HG02610 (cell line): ENCODE measurements at regions not wholly inside any gene's neighbourhood (a gene's known extent, or its start where the extent isn't known, plus 50 kb on each side); places are given as distances from the start of the nearest gene placed in this dataset.
"Not testable (repeated sequence)": the region's sequence is repeated elsewhere in the genome, so short reads cannot be mapped to it uniquely, and the experiment has no call there.

ENCODE experiments used
- ATAC-seq: cut with Tn5 transposase; IDR thresholded peaks from one replicate; pipeline ENCODE4 v1.9.1; 2021; ENCODE audit warnings: mild to moderate bottlenecking, moderate library complexity; ENCODE audit not compliant: unreplicated experiment

- no peak for ATAC-seq
These were observed 272.6 kb upstream of the NPSR1 start for GRCh38 chr7:34385384-34385783.

DNA sequence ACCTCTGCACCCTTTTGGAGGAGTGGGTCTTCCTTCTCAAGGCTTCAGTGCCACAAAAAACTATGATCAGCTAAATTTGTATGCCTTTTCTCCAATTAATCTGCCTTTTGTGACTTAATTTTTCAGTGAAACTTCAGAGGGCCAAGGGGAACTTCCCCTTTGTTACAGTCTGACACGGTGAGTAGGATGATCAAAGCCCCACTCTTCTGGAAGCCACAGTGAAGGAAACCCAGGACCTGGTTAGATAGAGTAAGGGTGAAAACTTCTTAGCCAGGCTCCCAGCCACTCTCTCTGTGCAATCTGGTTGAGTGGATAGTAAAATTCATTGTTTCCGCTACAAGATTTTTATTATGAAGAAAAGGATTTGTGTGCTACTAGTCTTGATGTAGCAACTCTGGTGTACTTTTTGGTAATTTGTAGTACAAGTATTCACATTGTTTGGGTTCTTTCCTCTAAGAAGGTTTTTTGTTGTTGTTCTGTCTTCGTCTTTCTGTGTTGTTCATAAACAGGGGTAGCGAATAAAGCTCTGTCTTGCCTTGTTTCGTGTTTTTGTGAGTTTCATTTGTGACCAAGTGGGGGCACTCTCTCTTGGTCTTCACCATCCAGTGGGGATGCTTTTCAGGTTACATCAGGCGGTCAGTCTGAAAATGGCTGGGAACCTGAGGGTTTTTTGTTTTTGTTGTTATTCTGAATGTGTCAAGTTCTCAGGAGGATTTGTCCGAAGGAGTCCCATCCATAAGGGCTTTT lies 268.5 kb upstream of the NPSR1 start:
- peak; percentile 51 for ATAC-seq

DNA sequence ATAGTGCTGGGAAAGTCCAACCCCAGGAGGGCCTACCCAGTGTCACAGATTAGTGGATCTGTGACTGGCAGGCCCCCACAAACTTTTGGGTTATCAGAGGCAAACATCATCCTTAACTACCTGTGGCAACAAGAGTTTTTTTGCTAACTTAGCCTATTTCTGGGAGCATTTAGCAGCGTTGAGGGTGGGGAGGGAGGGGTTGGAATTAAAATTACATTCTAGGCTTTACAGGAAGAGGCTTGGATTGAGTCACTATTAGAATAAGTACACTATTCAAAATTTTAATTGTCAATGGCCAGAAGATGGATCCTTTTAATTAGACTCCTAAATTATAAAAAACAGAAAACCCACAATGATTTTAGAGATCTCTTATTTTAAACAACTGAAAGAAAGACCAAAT lies 267.9 kb upstream of the NPSR1 start:
- no peak for ATAC-seq

DNA sequence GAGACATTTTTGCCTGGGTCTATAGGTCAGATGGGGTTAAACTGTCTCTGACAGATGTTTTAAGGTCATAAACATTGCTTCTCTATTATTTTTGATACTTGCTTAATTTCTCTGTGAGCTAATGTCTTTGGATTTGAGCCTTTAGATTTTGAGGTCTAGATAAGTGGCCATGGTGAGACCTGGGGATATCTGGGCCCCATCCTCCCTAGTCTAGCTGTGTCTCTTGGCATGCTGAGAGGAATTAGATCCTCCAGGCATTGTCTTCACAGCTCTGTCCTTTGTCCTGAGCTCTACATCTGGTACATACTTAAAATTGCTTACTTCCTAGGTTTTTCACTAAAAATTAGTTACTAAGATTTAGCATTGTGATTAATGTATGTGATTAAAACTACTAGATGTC lies 265.0 kb upstream of the NPSR1 start:
- ATAC-seq: no peak

- ATAC-seq: no peak
These were observed 261.5 kb upstream of the NPSR1 start for GRCh38 chr7:34396437-34397064.

GRCh38 chr7:34401776-34402175 lies 256.2 kb upstream of the NPSR1 start:
- no peak for ATAC-seq

DNA sequence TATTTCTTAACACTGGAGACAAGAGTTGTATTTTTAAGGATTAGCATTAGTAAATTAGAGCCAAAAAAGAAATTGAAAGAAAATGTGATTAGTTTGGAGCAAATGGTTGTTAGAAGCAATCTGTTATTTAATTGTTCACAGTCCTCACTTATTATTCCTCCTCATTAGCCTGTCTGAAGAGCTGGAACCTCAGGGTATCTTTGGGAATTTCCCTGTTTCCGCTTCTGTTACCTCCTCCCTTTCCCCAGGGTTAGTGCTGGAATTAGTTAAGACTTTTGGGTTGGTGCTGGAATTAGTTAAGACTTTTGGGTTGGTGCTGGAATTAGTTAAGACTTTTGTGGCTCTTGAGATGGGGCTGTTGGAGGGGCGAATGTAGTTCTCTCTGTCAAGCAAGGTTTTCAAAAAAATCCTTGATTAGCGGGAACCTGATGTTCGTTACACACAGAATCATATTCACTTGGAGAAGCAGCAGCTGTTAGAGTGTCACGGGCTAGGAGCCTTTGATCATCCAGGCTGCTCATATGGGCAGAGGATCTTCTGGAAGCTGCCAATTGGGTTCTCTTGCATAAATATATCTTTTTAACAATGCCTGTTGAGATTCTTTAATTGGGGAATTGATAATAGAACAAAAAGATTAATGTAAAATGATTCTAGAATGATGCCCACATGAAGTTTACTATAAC lies 251.0 kb upstream of the NPSR1 start:
- no peak for ATAC-seq

DNA sequence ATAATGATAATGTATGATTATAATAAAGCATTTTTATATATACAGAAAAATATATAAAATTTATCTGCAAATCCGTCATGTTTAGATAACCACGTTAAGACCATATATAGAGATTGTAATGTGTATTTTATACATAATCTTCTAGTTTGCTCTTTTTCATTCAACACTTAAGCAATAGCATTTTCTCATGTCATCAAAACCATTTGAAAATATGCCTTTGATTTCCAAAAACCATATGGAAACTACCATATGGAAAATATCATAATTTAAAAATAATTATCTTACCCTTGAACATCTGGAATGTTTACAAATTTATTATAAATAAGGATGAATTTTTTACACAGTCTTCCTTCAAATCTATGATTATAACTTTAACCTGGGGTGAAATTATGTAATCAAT lies 250.4 kb upstream of the NPSR1 start:
- no peak for ATAC-seq

DNA sequence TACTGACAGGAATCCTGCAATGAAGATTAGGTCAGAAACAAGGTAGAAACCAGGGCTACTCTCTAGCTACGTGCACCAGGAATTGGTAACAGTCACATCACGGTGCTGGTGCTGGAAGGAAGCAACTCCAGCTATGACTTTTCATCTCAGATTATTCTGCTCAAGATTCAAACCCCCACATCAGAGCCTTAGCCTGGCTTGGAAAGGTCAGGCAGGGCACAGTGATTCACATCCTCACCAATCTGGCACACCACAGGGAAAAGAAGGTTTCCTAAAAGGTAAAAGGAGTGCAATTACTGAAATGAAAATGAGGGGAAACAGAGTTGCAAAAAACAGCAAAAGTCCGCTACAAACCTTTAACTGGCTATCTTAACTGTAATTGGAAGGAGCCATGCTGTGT lies 240.2 kb upstream of the NPSR1 start:
- ATAC-seq: no peak

DNA sequence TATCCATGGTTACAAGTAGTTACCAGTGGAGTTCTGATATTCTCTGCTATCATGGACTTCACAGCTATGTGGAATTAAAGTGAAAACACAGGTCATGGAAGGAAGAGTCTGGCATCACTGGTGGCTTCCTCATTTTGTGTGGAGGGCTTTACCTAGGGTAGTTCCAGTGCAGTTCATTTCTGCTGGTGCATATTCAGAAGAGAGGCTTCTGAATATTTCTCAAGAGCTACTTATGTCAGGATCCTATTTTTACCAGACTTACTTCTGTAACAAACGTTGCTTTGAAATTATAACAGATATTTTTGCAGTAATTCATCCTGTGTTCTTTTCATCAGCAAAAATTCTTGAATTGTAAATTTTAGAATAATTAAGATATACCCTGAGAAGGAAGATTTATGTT lies 236.5 kb upstream of the NPSR1 start:
- no peak for ATAC-seq

GRCh38 chr7:34425194-34425593 lies 232.8 kb upstream of the NPSR1 start:
- ATAC-seq: no peak

DNA sequence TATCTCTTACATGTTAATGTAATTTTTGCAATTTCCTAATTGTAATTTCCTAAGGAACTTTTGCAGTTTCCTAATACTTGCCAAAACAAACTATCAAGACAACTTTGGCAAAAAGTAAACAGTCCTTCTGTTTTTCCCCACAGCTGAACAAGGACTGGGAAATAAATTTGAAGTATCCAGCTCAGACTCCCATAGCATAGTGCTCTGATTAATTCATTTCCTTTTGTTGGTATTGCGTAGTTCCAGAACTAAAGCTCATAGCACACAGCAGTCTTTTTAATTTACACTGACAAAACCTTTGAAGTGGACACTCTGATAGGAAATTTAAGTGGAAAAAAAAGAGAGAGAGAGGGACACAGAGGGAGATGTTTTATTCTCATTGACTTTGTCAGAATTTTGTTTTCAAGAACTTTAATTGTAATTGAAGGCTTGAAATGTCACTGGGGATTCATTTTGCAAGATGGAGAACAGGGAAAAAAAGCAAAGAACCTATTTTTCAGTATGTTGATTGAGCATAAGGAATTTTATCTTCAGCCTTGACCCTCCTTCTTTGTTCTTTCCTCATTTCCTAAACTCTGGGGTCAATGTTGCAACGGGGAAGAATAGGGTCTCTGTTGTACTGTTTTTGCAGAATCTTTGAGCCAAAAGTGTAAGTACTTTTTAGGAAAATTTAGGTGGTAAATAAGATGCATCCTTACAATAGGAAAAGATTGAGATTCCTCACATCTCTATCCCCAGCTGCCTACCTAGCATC lies 232.2 kb upstream of the NPSR1 start:
- ATAC-seq: no peak

GRCh38 chr7:34430456-34430855 lies 227.6 kb upstream of the NPSR1 start:
- ATAC-seq: no peak

DNA sequence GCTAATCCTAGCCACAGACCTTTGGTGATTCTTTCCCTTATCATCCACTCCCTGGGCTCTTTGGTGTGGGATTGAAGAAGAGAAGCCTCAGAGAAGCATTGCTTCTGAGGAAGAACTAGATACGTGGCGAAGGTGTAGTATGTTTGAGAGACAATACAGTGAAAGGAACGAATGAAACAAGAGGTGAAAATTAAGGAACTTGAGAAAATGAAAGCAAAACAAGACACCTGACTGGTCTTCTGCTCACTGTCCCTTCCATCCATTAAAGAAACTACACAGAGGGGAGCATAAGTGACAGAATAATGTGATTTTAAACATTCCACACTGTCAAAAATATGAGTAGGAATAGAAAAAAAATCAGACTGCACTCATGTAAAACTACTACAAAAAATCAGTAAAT lies 219.6 kb upstream of the NPSR1 start:
- no peak for ATAC-seq

DNA sequence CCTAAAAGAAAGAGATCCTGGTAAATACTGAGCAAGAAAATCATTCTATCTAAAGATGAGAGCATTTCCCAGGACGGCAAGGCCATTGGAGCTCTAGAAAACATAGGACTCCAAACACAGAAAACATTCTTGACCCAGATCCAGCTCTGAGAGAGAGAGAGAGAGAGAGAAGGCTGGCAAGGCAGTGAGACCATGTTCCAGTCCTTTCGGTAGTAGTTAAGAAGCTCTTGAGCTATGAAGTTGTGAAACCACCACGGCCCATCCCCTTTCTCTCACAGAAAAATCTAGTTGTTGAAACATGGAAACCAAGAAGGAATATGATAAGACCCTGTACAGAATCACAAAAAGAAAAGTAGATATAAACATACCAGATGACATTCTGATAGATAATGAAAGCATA lies 212.4 kb upstream of the NPSR1 start:
- ATAC-seq: no peak

DNA sequence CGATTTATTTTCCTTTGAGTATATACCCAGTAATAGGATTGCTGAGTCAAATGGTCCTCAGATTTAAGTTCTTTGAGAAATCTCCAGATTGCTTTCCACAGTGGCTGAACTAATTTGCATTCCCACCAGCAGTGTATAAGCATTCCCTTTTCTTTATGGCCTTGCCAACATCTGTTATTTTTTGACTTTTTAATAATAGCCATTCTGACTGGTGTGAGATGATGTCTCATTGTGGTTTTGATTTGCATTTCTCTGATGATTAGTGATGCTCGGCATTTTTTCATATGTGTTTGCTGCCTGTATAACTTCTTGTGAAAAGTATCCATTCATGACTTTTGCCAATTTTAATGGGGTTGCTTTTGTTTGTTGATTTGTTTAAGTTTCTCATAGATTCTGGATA lies 209.5 kb upstream of the NPSR1 start:
- not testable (repeated sequence) for ATAC-seq

GRCh38 chr7:34449765-34450164 lies 208.3 kb upstream of the NPSR1 start:
- no peak for ATAC-seq

GRCh38 chr7:34451183-34451582 lies 206.8 kb upstream of the NPSR1 start:
- ATAC-seq: no peak

DNA sequence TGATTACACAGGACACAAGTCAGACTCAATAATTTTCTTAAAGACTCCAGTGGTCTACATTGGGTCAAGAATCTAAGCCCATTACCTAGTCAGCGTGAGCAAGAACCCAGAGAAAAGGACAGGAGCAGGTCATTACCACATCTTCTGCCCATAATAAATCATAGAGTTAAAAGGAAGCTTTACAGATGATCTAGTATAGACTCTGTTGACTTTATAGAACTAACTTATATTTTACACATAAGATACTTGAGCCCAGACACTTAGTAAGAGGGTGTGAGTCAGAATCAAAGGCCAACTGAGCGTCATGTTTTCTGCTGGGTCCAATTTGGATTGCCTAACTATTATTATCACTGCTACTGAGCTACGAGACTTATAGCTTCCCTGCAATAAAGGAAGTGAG lies 206.1 kb upstream of the NPSR1 start:
- ATAC-seq: no peak

- no peak for ATAC-seq
These were observed 205.7 kb upstream of the NPSR1 start for GRCh38 chr7:34452363-34452762.

DNA sequence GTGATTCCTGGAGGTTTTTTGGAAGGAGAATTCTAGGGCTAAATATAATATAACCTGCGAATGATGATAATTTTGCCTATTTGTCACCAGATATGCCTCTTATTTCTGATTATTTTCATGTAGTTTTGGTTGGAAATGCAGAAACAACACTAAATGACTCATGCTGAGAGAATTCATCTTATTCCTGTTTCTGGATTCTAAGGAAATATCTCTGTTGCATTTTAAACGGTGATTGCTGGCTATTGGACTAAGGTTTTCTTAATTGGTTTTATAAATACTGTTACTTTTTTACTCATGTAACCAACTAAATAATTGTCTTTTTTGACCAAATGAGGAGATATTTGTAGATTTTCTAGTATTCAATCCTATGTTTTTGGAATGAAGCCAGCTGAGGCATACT lies 204.9 kb upstream of the NPSR1 start:
- no peak for ATAC-seq

DNA sequence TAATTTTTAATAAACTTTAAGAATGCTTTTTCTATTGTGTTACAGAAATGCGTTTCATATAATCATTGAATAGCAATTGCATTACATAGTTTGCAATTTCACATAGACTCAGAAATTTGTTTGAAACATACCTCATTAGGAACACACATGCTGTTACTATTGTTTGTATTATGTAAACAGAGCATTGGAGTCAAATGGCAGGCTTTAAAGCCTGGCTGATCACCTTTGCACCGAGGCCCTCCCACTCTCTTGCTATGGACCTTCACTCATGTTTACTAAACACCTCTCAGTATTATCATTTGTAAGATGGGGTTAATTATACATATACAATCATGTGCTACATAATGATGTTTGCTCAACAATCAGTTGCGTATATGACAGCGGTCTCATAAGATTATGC lies 203.6 kb upstream of the NPSR1 start:
- no peak for ATAC-seq
